WERI-Rb-1 (cell line): ENCODE measurements at regions not wholly inside any gene's neighbourhood (a gene's known extent, or its start where the extent isn't known, plus 50 kb on each side); places are given as distances from the start of the nearest gene placed in this dataset.
A peak's percentile ranks its signal among the peaks of the same experiment; 100 is the strongest.

Source experiments
- DNase-seq: peaks from one replicate; pipeline ENCODE4 v3.0.0-alpha.2; 2020
- H3K27ac ChIP-seq: fragments of 250-450 bp; sonication (Bioruptor Pico); 2 replicates; pipeline ENCODE4 v1.5.1; 2020; ENCODE audit warnings: mild to moderate bottlenecking, moderate library complexity
- H3K27me3 ChIP-seq: fragments of 250-450 bp; sonication (Bioruptor Pico); 2 replicates; pipeline ENCODE4 v1.5.1; 2021; ENCODE audit warnings: mild to moderate bottlenecking, low read depth, moderate library complexity; ENCODE audit not compliant: insufficient read depth, severe bottlenecking
- H3K36me3 ChIP-seq: fragments of 250-450 bp; sonication (Bioruptor Pico); 2 replicates; pipeline ENCODE4 v1.5.1; 2020; ENCODE audit warnings: mild to moderate bottlenecking, moderate library complexity
- H3K4me3 ChIP-seq: 2 replicates; pipeline ENCODE4 v1.5.1; 2011; ENCODE audit warnings: low read depth, mild to moderate bottlenecking, control low read depth, low read length
- H3K9me3 ChIP-seq: fragments of 250-450 bp; sonication (Bioruptor Pico); 2 replicates; pipeline ENCODE4 v1.5.1; 2021; ENCODE audit warnings: mild to moderate bottlenecking, moderate library complexity; ENCODE audit not compliant: severe bottlenecking
- CTCF ChIP-seq: IDR thresholded peaks from 2 replicates; pipeline ENCODE4 v1.5.1; 2011; ENCODE audit warnings: low read depth, mild to moderate bottlenecking, control low read depth, inconsistent platforms, low read length

GRCh38 chr16:8469102-8469778 is 121.1 kb downstream of the TMEM114 start:
- Histone ChIP-seq H3K27ac (no peak overlapping the region), H3K36me3 (no peaks in the 10 kb centered on the region), H3K27me3 (peaks cover 58% of the 10 kb centered on the region), H3K4me3 (no peak overlapping the region), H3K9me3 (no peaks in the 10 kb centered on the region)
- no peak for TF ChIP-seq CTCF
- peak; percentile 48 for DNase-seq

GRCh38 chr16:8464979-8465378 is 125.3 kb downstream of the TMEM114 start:
- Histone ChIP-seq H3K36me3 (no peaks in the 10 kb centered on the region), H3K27me3 (peaks cover 75% of the 10 kb centered on the region), H3K4me3 (no peak overlapping the region), H3K9me3 (no peaks in the 10 kb centered on the region), H3K27ac (no peak overlapping the region)
- no peak for DNase-seq
- TF ChIP-seq CTCF: no peak

GRCh38 chr16:8459085-8459733 is 131.1 kb downstream of the TMEM114 start:
- Histone ChIP-seq H3K4me3 (no peak overlapping the region), H3K9me3 (peaks cover 6% of the 10 kb centered on the region)
- TF ChIP-seq CTCF: no peak

GRCh38 chr16:8458481-8459046 is 131.7 kb downstream of the TMEM114 start:
- H3K27me3 ChIP-seq: peaks cover 72% of the 10 kb centered on the region
- peaks cover 6% of the 10 kb centered on the region for H3K9me3 ChIP-seq
- H3K27ac ChIP-seq: no peak overlapping the region
- H3K36me3 ChIP-seq: no peaks in the 10 kb centered on the region
- DNase-seq: no peak
- no peak for TF ChIP-seq CTCF
- no peak overlapping the region for H3K4me3 ChIP-seq

More at GRCh38 chr16:8459085-8459733, 131.1 kb downstream of the TMEM114 start:
- DNase-seq: no peak
- H3K27me3 ChIP-seq: peaks cover 68% of the 10 kb centered on the region
- H3K27ac ChIP-seq: no peak overlapping the region
- no peaks in the 10 kb centered on the region for H3K36me3 ChIP-seq

GRCh38 chr16:8453359-8453758 is 137.0 kb downstream of the TMEM114 start:
- peaks cover 70% of the 10 kb centered on the region for H3K27me3 ChIP-seq
- peaks cover 6% of the 10 kb centered on the region for H3K9me3 ChIP-seq
- no peaks in the 10 kb centered on the region for H3K36me3 ChIP-seq
- H3K4me3 ChIP-seq: no peak overlapping the region
- H3K27ac ChIP-seq: no peak overlapping the region
- no peak for TF ChIP-seq CTCF
- DNase-seq: no peak
